T-helper 17 cell (primary cell): ENCODE measurements at regions not wholly inside any gene's neighbourhood (a gene's known extent, or its start where the extent isn't known, plus 50 kb on each side); places are given as distances from the start of the nearest gene placed in this dataset.

Experiments
- ATAC-seq: fragments of 150-1000 bp; cut with Tn5 transposase; 2 replicates; pipeline ENCODE4 v1.10.0; 2021; ENCODE audit warnings: mild to moderate bottlenecking, moderate library complexity
- DNase-seq, 3 donors: peaks; one replicate each; pipeline versions ENCODE4 v3.0.0 to v3.0.0-alpha.2; 2020 to 2021
- H3K9me3 ChIP-seq: one replicate; pipeline ENCODE4 v1.7.0; 2013; ENCODE audit warnings: low read length, mild to moderate bottlenecking; ENCODE audit not compliant: control insufficient read depth, poor library complexity, severe bottlenecking
- H3K27ac Mint-ChIP-seq: one replicate; pipeline ENCODE4 v1.8.0; 2022; ENCODE audit warnings: mild to moderate bottlenecking, moderate library complexity, mixed read lengths
- H3K27me3 Mint-ChIP-seq: one replicate; pipeline ENCODE4 v1.8.0; 2022; ENCODE audit warnings: mixed read lengths
- H3K36me3 Mint-ChIP-seq: one replicate; pipeline ENCODE4 v1.8.0; 2022; ENCODE audit warnings: low read depth, mixed read lengths
- H3K4me1 Mint-ChIP-seq: one replicate; pipeline ENCODE4 v1.8.0; 2022; ENCODE audit warnings: mild to moderate bottlenecking, mixed read lengths
- H3K4me3 Mint-ChIP-seq: one replicate; pipeline ENCODE4 v1.8.0; 2022; ENCODE audit warnings: mild to moderate bottlenecking, moderate library complexity, mixed read lengths

GRCh38 chr2:207276248-207276647 lies 110.5 kb upstream of the KLF7 start:
- H3K36me3 Mint-ChIP-seq, result peaks cover 3% of the 10 kb centered on the region
- ATAC-seq (no peak), DNase-seq (no peak)
- H3K9me3 ChIP-seq, result no peaks in the 10 kb centered on the region
- H3K4me3 Mint-ChIP-seq, result no peak overlapping the region
- no peak overlapping the region for H3K27ac Mint-ChIP-seq
- peaks cover 11% of the 10 kb centered on the region for H3K27me3 Mint-ChIP-seq
- no peaks in the 10 kb centered on the region for H3K4me1 Mint-ChIP-seq

- Mint-ChIP-seq H3K27ac (no peak overlapping the region), H3K36me3 (peaks cover 3% of the 10 kb centered on the region), H3K27me3 (peaks cover 11% of the 10 kb centered on the region), H3K4me3 (no peak overlapping the region), H3K4me1 (no peaks in the 10 kb centered on the region)
- no peak for DNase-seq
- ATAC-seq, result no peak
- H3K9me3 ChIP-seq, result no peaks in the 10 kb centered on the region
These were observed 111.1 kb upstream of the KLF7 start for GRCh38 chr2:207276858-207277257.

- peaks cover 11% of the 10 kb centered on the region for H3K27me3 Mint-ChIP-seq
- no peaks in the 10 kb centered on the region for H3K9me3 ChIP-seq
- no peak overlapping the region for H3K27ac Mint-ChIP-seq
- no peak overlapping the region for H3K4me3 Mint-ChIP-seq
- DNase-seq, result no peak
- H3K4me1 Mint-ChIP-seq, result peaks cover 9% of the 10 kb centered on the region
- no peak for ATAC-seq
- peaks cover 3% of the 10 kb centered on the region for H3K36me3 Mint-ChIP-seq
These were observed 113.8 kb upstream of the KLF7 start for GRCh38 chr2:207279520-207279919.

- peaks cover 19% of the 10 kb centered on the region for H3K4me1 Mint-ChIP-seq
- DNase-seq (no peak), ATAC-seq (no peak)
- H3K36me3 Mint-ChIP-seq, result peaks cover 3% of the 10 kb centered on the region
- no peak overlapping the region for H3K27ac Mint-ChIP-seq
- H3K27me3 Mint-ChIP-seq, result peaks cover 11% of the 10 kb centered on the region
- no peak overlapping the region for H3K4me3 Mint-ChIP-seq
- no peaks in the 10 kb centered on the region for H3K9me3 ChIP-seq
These were observed 115.7 kb upstream of the KLF7 start for GRCh38 chr2:207281436-207281835.

- DNase-seq (no peak), ATAC-seq (no peak)
- no peaks in the 10 kb centered on the region for H3K9me3 ChIP-seq
- peak overlapping the region; percentile 64 for H3K4me3 Mint-ChIP-seq
- peak overlapping the region; percentile 65 for H3K27ac Mint-ChIP-seq
- peaks cover 6% of the 10 kb centered on the region for H3K27me3 Mint-ChIP-seq
- no peaks in the 10 kb centered on the region for H3K36me3 Mint-ChIP-seq
- H3K4me1 Mint-ChIP-seq, result peaks cover 19% of the 10 kb centered on the region
These were observed 117.2 kb upstream of the KLF7 start for GRCh38 chr2:207282916-207283315.

GRCh38 chr2:207283356-207283755 lies 117.6 kb upstream of the KLF7 start:
- no peaks in the 10 kb centered on the region for H3K9me3 ChIP-seq
- no peaks in the 10 kb centered on the region for H3K36me3 Mint-ChIP-seq
- H3K27me3 Mint-ChIP-seq, result peaks cover 6% of the 10 kb centered on the region
- no peak overlapping the region for H3K4me3 Mint-ChIP-seq
- H3K4me1 Mint-ChIP-seq, result peaks cover 19% of the 10 kb centered on the region
- H3K27ac Mint-ChIP-seq, result peak overlapping the region; percentile 65
- peak; percentile 35 for ATAC-seq
- no peak for DNase-seq

- peaks cover 19% of the 10 kb centered on the region for H3K4me1 Mint-ChIP-seq
- peaks cover 2% of the 10 kb centered on the region for H3K36me3 Mint-ChIP-seq
- DNase-seq, result no peak
- no peaks in the 10 kb centered on the region for H3K9me3 ChIP-seq
- no peak overlapping the region for H3K4me3 Mint-ChIP-seq
- peaks cover 1% of the 10 kb centered on the region for H3K27me3 Mint-ChIP-seq
- H3K27ac Mint-ChIP-seq, result no peak overlapping the region
- no peak for ATAC-seq
These were observed 119.1 kb upstream of the KLF7 start for GRCh38 chr2:207284556-207285472.

- H3K9me3 ChIP-seq, result no peaks in the 10 kb centered on the region
These were observed 119.7 kb upstream of the KLF7 start for GRCh38 chr2:207285473-207285815.

GRCh38 chr2:207286106-207286505 lies 120.4 kb upstream of the KLF7 start:
- no peaks in the 10 kb centered on the region for H3K27me3 Mint-ChIP-seq
- H3K9me3 ChIP-seq, result no peaks in the 10 kb centered on the region
- ATAC-seq (no peak), DNase-seq (no peak)
- H3K36me3 Mint-ChIP-seq, result peaks cover 2% of the 10 kb centered on the region
- H3K4me1 Mint-ChIP-seq, result peaks cover 19% of the 10 kb centered on the region
- H3K4me3 Mint-ChIP-seq, result no peak overlapping the region
- H3K27ac Mint-ChIP-seq, result no peak overlapping the region

More at GRCh38 chr2:207285473-207285815, 119.7 kb upstream of the KLF7 start:
- H3K27ac Mint-ChIP-seq, result no peak overlapping the region
- H3K27me3 Mint-ChIP-seq, result no peaks in the 10 kb centered on the region
- H3K4me3 Mint-ChIP-seq, result no peak overlapping the region
- ATAC-seq (no peak), DNase-seq (no peak)
- H3K36me3 Mint-ChIP-seq, result peaks cover 2% of the 10 kb centered on the region
- H3K4me1 Mint-ChIP-seq, result peaks cover 19% of the 10 kb centered on the region

GRCh38 chr2:207288628-207289027 lies 122.9 kb upstream of the KLF7 start:
- Mint-ChIP-seq H3K27me3 (no peaks in the 10 kb centered on the region), H3K27ac (no peak overlapping the region), H3K36me3 (peaks cover 2% of the 10 kb centered on the region), H3K4me3 (no peak overlapping the region), H3K4me1 (peaks cover 11% of the 10 kb centered on the region)
- DNase-seq (no peak), ATAC-seq (no peak)
- H3K9me3 ChIP-seq, result no peaks in the 10 kb centered on the region

GRCh38 chr2:207289295-207290018 lies 123.7 kb upstream of the KLF7 start:
- Mint-ChIP-seq H3K4me1 (peaks cover 12% of the 10 kb centered on the region), H3K27me3 (no peaks in the 10 kb centered on the region), H3K4me3 (no peak overlapping the region), H3K27ac (no peak overlapping the region), H3K36me3 (peaks cover 2% of the 10 kb centered on the region)
- DNase-seq (no peak), ATAC-seq (no peak)
- no peaks in the 10 kb centered on the region for H3K9me3 ChIP-seq

- Mint-ChIP-seq H3K36me3 (peaks cover 2% of the 10 kb centered on the region), H3K4me3 (no peak overlapping the region)
- no peak for ATAC-seq
These were observed 125.3 kb upstream of the KLF7 start for GRCh38 chr2:207290833-207291624.

GRCh38 chr2:207291625-207292252 lies 126.0 kb upstream of the KLF7 start:
- H3K9me3 ChIP-seq, result no peaks in the 10 kb centered on the region
- Mint-ChIP-seq H3K27ac (no peak overlapping the region), H3K27me3 (peaks cover 2% of the 10 kb centered on the region), H3K4me1 (peaks cover 2% of the 10 kb centered on the region), H3K4me3 (no peak overlapping the region), H3K36me3 (peaks cover 2% of the 10 kb centered on the region)
- ATAC-seq (no peak), DNase-seq (no peak)

More at GRCh38 chr2:207290833-207291624, 125.3 kb upstream of the KLF7 start:
- Mint-ChIP-seq H3K27me3 (no peaks in the 10 kb centered on the region), H3K4me1 (peaks cover 4% of the 10 kb centered on the region), H3K27ac (no peak overlapping the region)
- DNase-seq, result no peak
- no peaks in the 10 kb centered on the region for H3K9me3 ChIP-seq
